ENCODE measurements at regions not wholly inside any gene's neighbourhood (a gene's known extent, or its start where the extent isn't known, plus 50 kb on each side); places are given as distances from the start of the nearest gene placed in this dataset.

DNA sequence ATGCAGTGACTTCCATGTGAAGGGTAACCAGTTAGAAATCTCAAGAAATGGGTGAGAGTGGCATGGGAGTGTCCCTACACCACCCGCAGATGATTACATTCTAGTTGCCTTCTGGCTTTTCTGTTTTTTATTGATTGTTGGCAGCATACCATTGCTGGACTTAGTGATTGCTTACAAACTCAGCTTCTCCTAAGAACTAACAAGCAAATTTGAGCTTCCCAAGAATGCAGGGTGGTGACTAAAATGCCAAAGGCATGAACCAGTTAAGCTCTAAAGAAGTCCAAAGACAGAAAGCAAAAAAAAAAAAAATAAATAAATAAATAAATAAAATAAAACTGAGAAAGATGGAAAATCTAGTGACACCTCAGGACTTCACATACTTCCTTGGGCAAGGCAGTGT is 245.5 kb upstream of the PARD3B start:
- DNase-seq, result no peak
- Histone ChIP-seq H3K4me1 (no peaks in the 10 kb centered on the region), H3K27me3 (no peaks in the 10 kb centered on the region), H3K27ac (no peak overlapping the region), H3K9me3 (no peaks in the 10 kb centered on the region), H3K36me3 (no peaks in the 10 kb centered on the region), H3K4me3 (no peak overlapping the region)
- 24 to 67% methylated on average over 1 of the region's 1 CpG for WGBS, 2 donors
- intact Hi-C loops (cut with DNase I), result no loop called here
- TF ChIP-seq EP300 (IDR thresholded peaks at IDR 0.05), result no peak
- no peak for TF ChIP-seq POLR2A (IDR thresholded peaks at IDR 0.05)
- TF ChIP-seq POLR2AphosphoS5 (IDR thresholded peaks at IDR 0.05), result no peak
- TF ChIP-seq, protein P1, sequence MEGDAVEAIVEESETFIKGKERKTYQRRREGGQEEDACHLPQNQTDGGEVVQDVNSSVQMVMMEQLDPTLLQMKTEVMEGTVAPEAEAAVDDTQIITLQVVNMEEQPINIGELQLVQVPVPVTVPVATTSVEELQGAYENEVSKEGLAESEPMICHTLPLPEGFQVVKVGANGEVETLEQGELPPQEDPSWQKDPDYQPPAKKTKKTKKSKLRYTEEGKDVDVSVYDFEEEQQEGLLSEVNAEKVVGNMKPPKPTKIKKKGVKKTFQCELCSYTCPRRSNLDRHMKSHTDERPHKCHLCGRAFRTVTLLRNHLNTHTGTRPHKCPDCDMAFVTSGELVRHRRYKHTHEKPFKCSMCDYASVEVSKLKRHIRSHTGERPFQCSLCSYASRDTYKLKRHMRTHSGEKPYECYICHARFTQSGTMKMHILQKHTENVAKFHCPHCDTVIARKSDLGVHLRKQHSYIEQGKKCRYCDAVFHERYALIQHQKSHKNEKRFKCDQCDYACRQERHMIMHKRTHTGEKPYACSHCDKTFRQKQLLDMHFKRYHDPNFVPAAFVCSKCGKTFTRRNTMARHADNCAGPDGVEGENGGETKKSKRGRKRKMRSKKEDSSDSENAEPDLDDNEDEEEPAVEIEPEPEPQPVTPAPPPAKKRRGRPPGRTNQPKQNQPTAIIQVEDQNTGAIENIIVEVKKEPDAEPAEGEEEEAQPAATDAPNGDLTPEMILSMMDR (IDR thresholded peaks at IDR 0.05), result no peak

DNA sequence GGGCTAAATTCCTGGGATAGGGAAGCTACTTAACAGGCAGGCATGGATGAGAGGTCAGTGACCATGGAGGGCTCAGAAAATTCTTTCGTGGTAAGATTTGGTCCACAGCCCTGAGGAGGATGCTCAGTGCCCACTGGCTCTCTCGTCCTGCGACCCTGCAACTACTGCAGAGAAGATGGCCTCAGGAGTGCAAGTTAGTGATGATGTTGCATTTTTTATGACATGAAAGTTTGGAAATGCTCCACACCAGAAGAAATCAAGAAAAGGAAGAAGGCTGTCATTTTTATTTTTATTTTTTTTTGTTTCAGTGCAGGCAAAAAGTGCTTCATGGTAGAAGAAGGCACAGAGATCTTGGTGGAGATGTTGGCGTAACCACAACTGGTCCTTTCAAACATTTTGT is 238.6 kb upstream of the PARD3B start:
- 92 to 93% methylated on average over 4 of the region's 4 CpGs for WGBS, 2 donors
- Histone ChIP-seq H3K27me3 (no peaks in the 10 kb centered on the region), H3K27ac (no peak overlapping the region), H3K4me3 (no peak overlapping the region), H3K9me3 (no peaks in the 10 kb centered on the region), H3K4me1 (no peaks in the 10 kb centered on the region), H3K36me3 (no peaks in the 10 kb centered on the region)
- DNase-seq, result no peak
- TF ChIP-seq EP300 (IDR thresholded peaks at IDR 0.05) (no peak), POLR2A (IDR thresholded peaks at IDR 0.05) (no peak), POLR2AphosphoS5 (IDR thresholded peaks at IDR 0.05) (no peak)
- TF ChIP-seq, protein P1 (IDR thresholded peaks at IDR 0.05), result no peak
- intact Hi-C loops (cut with DNase I), result no loop called here

DNA sequence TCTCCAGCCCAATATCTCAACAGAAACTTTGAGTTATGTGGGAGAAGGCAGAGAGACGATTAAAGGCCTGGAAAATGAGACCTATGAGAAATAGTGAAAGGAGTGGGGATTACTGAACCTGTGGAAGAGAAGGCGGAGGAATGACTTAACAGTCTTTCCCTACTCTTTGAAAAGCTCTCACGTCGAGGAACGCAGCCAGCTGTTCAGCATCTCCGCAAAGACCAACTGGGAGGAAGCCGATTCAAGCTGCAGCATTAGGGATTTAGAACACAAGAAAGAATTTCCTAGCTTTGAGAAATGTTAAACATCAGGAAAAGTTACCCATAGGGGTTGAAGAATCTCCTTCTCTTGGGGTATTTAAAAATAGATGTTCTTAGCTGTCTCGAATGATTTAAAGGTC is 233.2 kb upstream of the PARD3B start:
- no peak overlapping the region for H3K4me3 ChIP-seq
- TF ChIP-seq POLR2A (IDR thresholded peaks at IDR 0.05) (no peak), EP300 (IDR thresholded peaks at IDR 0.05) (no peak), POLR2AphosphoS5 (IDR thresholded peaks at IDR 0.05) (no peak)
- TF ChIP-seq, protein P1 (IDR thresholded peaks at IDR 0.05), result no peak
- no peak for DNase-seq
- H3K4me1 ChIP-seq, result peaks cover 0 to 23% (median 12%) of the 10 kb centered on the region in 4 donors
- H3K36me3 ChIP-seq, result no peaks in the 10 kb centered on the region
- no peaks in the 10 kb centered on the region for H3K9me3 ChIP-seq
- no peak overlapping the region for H3K27ac ChIP-seq
- intact Hi-C loops (cut with DNase I), result loop anchor here (5.0 kb wide), 1 partner anchor 165 kb away; no protein-coding TSS in a partner anchor
- WGBS, 2 donors, result 80 to 91% methylated on average over 8 of the region's 8 CpGs
- H3K27me3 ChIP-seq, result no peaks in the 10 kb centered on the region

DNA sequence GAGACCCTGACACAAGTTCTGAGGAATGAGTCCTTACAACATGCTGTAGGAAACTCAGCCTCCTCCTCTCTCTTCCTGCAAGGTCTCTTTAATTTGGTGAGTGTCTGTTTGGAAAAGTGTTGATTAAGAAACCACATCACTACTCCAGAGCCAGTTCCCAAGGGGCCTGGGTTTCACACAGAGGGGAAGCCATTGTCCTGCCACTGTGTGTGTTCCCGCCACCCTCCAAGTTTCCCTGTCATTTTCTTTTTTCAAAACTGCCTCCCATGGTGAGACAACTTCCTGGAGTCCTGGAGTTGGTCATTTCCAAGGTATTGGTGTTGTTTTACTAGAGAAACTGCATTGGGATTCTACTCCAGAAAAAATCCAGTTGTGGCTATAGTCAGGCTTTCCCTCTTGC is 232.0 kb upstream of the PARD3B start:
- intact Hi-C loops (cut with DNase I), result loop anchor here (5.0 kb wide), 1 partner anchor 166 kb away; no protein-coding TSS in a partner anchor
- TF ChIP-seq, protein P1 (IDR thresholded peaks at IDR 0.05), result no peak
- no peak for TF ChIP-seq POLR2A (IDR thresholded peaks at IDR 0.05)
- TF ChIP-seq EP300 (IDR thresholded peaks at IDR 0.05), result no peak
- TF ChIP-seq POLR2AphosphoS5 (IDR thresholded peaks at IDR 0.05), result no peak
- no peak for DNase-seq
- H3K9me3 ChIP-seq, result no peaks in the 10 kb centered on the region
- H3K36me3 ChIP-seq, result no peaks in the 10 kb centered on the region
- H3K27me3 ChIP-seq, result no peaks in the 10 kb centered on the region
- no peak overlapping the region for H3K27ac ChIP-seq
- WGBS, 2 donors, result 90 to 91% methylated on average over 1 of the region's 1 CpG
- no peak overlapping the region for H3K4me3 ChIP-seq
- H3K4me1 ChIP-seq, result peaks cover 0 to 23% (median 12%) of the 10 kb centered on the region in 4 donors

DNA sequence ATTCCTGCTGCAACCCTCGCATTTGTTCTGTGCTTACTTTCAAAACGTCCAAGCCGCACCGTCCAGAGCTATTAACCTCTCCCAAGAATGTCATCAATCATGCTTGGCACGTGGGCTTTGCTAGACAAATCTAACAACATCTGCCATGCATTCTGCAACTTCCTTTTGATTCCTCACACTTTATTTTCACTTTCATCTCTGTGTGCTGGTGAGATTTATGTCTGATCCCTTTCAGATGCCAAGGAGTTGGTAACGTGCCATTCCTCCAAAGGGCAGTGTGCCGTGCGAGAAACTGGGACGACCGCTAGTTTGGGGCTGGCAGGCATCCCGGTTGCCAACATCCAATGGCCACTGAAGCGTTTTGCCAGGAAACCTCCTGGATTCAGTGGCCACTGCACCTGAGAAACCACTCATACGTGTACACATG is 230.0 kb upstream of the PARD3B start:
- peak in 2 of 4 donors; percentile 39 to 49 for TF ChIP-seq POLR2AphosphoS5 (IDR thresholded peaks at IDR 0.05)
- TF ChIP-seq POLR2A (IDR thresholded peaks at IDR 0.05), result no peak
- WGBS, 2 donors, result 16 to 53% methylated on average over 13 of the region's 13 CpGs
- peak overlapping the region in 3 of 4 donors; percentile 10 to 24 (median 24) for H3K4me3 ChIP-seq
- no peaks in the 10 kb centered on the region for H3K9me3 ChIP-seq
- peaks cover 0 to 23% (median 12%) of the 10 kb centered on the region in 4 donors for H3K4me1 ChIP-seq
- no peaks in the 10 kb centered on the region for H3K36me3 ChIP-seq
- no peaks in the 10 kb centered on the region for H3K27me3 ChIP-seq
- intact Hi-C loops (cut with DNase I), result no loop called here
- H3K27ac ChIP-seq, result peak overlapping the region; percentile 20 to 41 (median 30)
- peak; percentile 76 for DNase-seq
